Peyer's patch (tissue), 4 donors: ENCODE measurements at regions not wholly inside any gene's neighbourhood (a gene's known extent, or its start where the extent isn't known, plus 50 kb on each side); places are given as distances from the start of the nearest gene placed in this dataset.
A peak's percentile ranks its signal among the peaks of the same experiment; 100 is the strongest.

Source experiments
- DNase-seq, 3 donors: peaks; one replicate each; pipeline ENCODE4 v3.0.0-alpha.2; 2017 to 2019
- H3K27ac ChIP-seq, 4 donors: fragments of 200-600 bp; sonication (generic); one replicate each; pipeline ENCODE4 v1.5.1; 2016 to 2019
- H3K27me3 ChIP-seq, 2 donors: fragments of 200-600 bp; sonication (generic); one replicate each; pipeline ENCODE4 v1.5.1; 2019
- H3K36me3 ChIP-seq, 3 donors: fragments of 200-600 bp; sonication (generic); one replicate each; pipeline ENCODE4 v1.5.1; 2016 to 2019
- H3K4me1 ChIP-seq, 4 donors: fragments of 200-600 bp; sonication (generic); one replicate each; pipeline ENCODE4 v1.5.1; 2016 to 2019
- H3K4me3 ChIP-seq, 4 donors: fragments of 200-600 bp; sonication (generic); 1 replicate in 3 of 4; 2 replicates in 1 of 4; pipeline ENCODE4 v1.5.1; 2016 to 2019; ENCODE audit warnings: mild to moderate bottlenecking in 1 of 4
- H3K9me3 ChIP-seq, 4 donors: fragments of 200-600 bp; sonication (generic); one replicate each; pipeline ENCODE4 v1.5.1; 2016 to 2019; ENCODE audit warnings: mild to moderate bottlenecking in 1 of 4
- POLR2A ChIP-seq, 2 donors: fragments of 450-650 bp; IDR thresholded peaks; one replicate each; pipeline ENCODE4 v1.5.1; 2017; ENCODE audit warnings: antibody characterized with exemption in 2 of 2, mild to moderate bottlenecking in 2 of 2, moderate library complexity in 2 of 2
- TF ChIP-seq, protein P1 (sequence below), 6 experiments: fragments of 450-650 bp in 4 of 6; fragments of 200-600 bp in 2 of 6; sonication (generic) in 1 of 6; IDR thresholded peaks; one replicate each; pipeline ENCODE4 v1.5.1; 2017 to 2019; ENCODE audit warnings: antibody characterized with exemption in 6 of 6, mild to moderate bottlenecking in 3 of 6, moderate library complexity in 1 of 6

DNA sequence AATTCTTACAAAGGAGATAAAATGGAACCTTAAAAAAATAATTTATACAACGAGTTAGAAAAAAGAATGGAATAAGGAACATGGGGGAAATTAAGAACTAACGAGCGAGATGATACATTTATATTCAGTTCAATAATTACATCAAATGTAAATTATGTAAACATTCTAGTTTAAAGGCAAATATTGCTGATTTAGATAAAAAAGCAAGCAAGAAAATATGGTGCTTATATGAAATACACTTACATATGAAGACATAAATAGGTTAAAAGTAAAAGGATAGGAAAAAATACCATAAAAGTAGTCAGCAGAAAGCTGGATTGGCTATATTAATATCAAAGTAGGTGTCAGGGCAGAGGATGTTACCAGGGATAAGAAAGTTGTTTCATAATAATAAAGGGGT lies 127.0 kb upstream of the AHR start:
- TF ChIP-seq, protein P1, sequence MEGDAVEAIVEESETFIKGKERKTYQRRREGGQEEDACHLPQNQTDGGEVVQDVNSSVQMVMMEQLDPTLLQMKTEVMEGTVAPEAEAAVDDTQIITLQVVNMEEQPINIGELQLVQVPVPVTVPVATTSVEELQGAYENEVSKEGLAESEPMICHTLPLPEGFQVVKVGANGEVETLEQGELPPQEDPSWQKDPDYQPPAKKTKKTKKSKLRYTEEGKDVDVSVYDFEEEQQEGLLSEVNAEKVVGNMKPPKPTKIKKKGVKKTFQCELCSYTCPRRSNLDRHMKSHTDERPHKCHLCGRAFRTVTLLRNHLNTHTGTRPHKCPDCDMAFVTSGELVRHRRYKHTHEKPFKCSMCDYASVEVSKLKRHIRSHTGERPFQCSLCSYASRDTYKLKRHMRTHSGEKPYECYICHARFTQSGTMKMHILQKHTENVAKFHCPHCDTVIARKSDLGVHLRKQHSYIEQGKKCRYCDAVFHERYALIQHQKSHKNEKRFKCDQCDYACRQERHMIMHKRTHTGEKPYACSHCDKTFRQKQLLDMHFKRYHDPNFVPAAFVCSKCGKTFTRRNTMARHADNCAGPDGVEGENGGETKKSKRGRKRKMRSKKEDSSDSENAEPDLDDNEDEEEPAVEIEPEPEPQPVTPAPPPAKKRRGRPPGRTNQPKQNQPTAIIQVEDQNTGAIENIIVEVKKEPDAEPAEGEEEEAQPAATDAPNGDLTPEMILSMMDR (IDR thresholded peaks at IDR 0.05): no peak
- no peak for TF ChIP-seq POLR2A (IDR thresholded peaks at IDR 0.05)
- H3K4me1 ChIP-seq: no peaks in the 10 kb centered on the region

DNA sequence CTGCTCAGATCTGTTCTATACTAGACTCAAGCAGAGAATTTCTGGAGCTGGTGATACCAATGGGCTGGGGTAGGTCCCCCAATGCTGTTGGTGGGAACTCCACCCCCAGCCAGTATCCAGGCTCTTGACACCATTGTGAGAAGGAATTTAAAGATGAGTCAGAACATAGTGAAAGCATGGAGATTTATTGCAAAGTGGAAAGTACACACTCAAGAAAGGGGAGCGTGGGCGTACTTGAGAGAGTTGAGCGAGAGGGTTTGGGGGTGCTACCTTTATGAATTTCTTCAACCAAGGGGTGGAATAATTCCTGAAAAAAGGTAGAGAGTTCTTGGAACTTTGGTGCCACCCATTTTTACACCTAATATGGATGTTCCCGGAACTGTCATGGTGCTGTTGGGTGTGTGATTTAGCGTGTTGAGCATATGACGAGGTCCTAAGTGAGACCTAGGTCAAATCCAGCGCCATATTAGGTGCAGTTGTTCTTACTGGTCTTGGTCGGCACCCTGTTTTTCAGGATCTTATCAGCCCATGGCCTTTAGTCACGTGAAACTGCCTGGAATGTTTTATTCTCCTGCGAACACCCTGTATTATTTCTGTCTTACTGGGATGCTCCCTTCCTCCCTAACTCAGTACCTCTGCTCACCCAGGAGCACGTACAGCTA lies 122.0 kb upstream of the AHR start:
- Histone ChIP-seq H3K9me3 (no peaks in the 10 kb centered on the region), H3K27ac (no peak overlapping the region), H3K4me1 (no peaks in the 10 kb centered on the region), H3K36me3 (no peaks in the 10 kb centered on the region), H3K27me3 (no peaks in the 10 kb centered on the region), H3K4me3 (no peak overlapping the region)
- no peak for DNase-seq
- TF ChIP-seq, protein P1 (IDR thresholded peaks at IDR 0.05): no peak
- TF ChIP-seq POLR2A (IDR thresholded peaks at IDR 0.05): no peak

More for the DNA sequence above, 127.0 kb upstream of the AHR start:
- DNase-seq: no peak
- Histone ChIP-seq H3K27me3 (no peaks in the 10 kb centered on the region), H3K9me3 (no peaks in the 10 kb centered on the region), H3K36me3 (no peaks in the 10 kb centered on the region), H3K27ac (no peak overlapping the region), H3K4me3 (no peak overlapping the region)

DNA sequence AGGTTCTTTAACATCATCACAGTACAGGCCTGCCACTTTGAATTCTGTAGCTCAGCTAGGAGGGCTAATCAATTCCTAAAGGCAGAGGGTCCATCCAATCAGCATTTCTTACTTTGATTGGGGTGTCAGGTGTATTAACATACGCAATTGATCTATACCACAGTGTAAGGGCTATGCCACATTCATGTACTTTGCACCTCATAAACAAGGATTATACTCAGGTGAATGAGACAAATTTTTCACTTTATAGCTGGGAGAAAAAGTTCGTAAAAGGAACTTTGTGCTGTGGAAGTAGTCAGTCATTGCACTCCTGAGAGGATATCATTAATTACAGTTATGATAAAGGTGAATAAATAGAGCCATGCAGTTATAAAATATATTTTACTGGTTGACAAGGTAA lies 119.9 kb upstream of the AHR start:
- no peak for TF ChIP-seq POLR2A (IDR thresholded peaks at IDR 0.05)
- TF ChIP-seq, protein P1 (IDR thresholded peaks at IDR 0.05): peak in 3 of 6 experiments; percentile 17 to 35 (median 25)
- Histone ChIP-seq H3K9me3 (no peaks in the 10 kb centered on the region), H3K27me3 (no peaks in the 10 kb centered on the region), H3K27ac (no peak overlapping the region), H3K4me1 (no peaks in the 10 kb centered on the region), H3K4me3 (no peak overlapping the region), H3K36me3 (no peaks in the 10 kb centered on the region)
- no peak for DNase-seq

DNA sequence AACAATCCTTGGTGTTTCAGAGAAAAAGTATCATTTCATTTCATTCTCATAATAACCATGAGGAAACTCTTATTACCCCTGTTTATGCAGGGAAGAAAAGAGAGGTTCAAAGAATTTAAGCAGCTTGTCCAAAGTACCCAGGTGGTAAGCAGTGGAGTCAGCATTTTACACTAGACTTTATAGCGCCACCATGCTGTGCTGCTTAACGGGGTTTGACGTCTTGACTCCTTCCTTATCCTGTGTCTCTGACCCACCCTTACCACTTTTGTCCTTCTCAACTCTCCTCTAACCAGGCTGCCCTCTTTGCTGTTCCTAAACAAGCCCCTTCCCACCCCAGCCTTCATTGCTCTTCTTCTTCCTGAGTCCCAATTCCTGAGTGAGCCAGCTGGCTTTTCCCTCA lies 117.0 kb upstream of the AHR start:
- Histone ChIP-seq H3K27me3 (no peaks in the 10 kb centered on the region), H3K4me1 (peaks cover 0 to 12% (median 0%) of the 10 kb centered on the region in 4 donors), H3K27ac (no peak overlapping the region), H3K4me3 (no peak overlapping the region), H3K36me3 (no peaks in the 10 kb centered on the region), H3K9me3 (no peaks in the 10 kb centered on the region)
- no peak for DNase-seq
- no peak for TF ChIP-seq POLR2A (IDR thresholded peaks at IDR 0.05)
- TF ChIP-seq, protein P1 (IDR thresholded peaks at IDR 0.05): no peak

DNA sequence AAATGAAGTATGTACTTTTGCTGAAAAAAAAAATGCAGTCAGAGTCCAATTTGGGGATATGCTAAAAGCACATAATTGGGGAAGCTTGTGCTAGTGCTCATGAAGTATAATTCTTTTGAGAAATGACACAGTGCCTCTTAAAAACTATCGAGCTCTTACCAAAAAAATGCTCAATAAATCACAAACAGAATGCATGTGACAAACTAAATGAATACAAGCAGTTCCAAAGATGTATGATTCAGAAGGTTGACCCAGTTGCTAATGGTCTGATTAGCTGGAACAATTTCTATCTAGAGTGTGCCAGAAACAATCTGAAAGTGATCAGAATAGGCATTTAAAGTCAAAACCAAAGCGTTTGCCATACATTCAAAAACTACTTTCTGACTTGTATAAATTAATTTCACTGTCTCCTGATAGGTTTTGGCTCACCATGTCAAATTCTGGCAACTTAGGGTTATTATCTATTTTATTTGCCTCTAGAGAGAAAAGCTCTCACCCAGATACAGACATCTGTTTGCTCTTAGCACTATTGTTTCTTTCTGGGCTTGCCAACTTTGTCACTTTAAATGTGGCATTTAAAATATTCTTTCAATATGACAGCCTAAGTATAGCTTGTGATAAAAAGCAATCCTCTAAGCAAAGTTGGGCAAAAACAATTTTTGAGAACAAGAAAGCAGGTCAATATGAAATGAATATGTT lies 114.7 kb upstream of the AHR start:
- H3K9me3 ChIP-seq: no peaks in the 10 kb centered on the region
- H3K4me1 ChIP-seq: peaks cover 0 to 12% (median 0%) of the 10 kb centered on the region in 4 donors
- H3K27ac ChIP-seq: no peak overlapping the region
- no peak overlapping the region for H3K4me3 ChIP-seq
- no peak for DNase-seq
- H3K36me3 ChIP-seq: no peaks in the 10 kb centered on the region
- H3K27me3 ChIP-seq: no peaks in the 10 kb centered on the region
- TF ChIP-seq, protein P1 (IDR thresholded peaks at IDR 0.05): no peak
- no peak for TF ChIP-seq POLR2A (IDR thresholded peaks at IDR 0.05)
